ENCODE measurements at regions not wholly inside any gene's neighbourhood (a gene's known extent, or its start where the extent isn't known, plus 50 kb on each side); places are given as distances from the start of the nearest gene placed in this dataset.

GRCh38 chr9:16025627-16026026 lies 472.8 kb downstream of the CCDC171 start:
- Histone ChIP-seq H3K79me2 (ENCODE audit: low read depth) (no peaks in the 10 kb centered on the region), H4K20me1 (ENCODE audit: insufficient read depth) (no peaks in the 10 kb centered on the region), H3K4me2 (no peak overlapping the region), H3K9me2 (ENCODE audit: insufficient read depth) (no peaks in the 10 kb centered on the region), H3K27me3 (ENCODE audit: insufficient read depth, low read depth) (no peaks in the 10 kb centered on the region), H3K9me3 (ENCODE audit: insufficient read depth, low read depth) (no peaks in the 10 kb centered on the region), H3F3A (ENCODE audit: insufficient read depth, low read depth) (no peaks in the 10 kb centered on the region), H3K4me1 (replicated peaks; ENCODE audit: insufficient read depth) (peaks cover 7% of the 10 kb centered on the region), H3K27ac (no peak overlapping the region), H3K4me3 (no peak overlapping the region), H2AFZ (no peak overlapping the region), H3K36me3 (ENCODE audit: low read depth) (no peaks in the 10 kb centered on the region)
- ChIA-PET CTCF (no interaction called here), POLR2A (ENCODE audit: unreplicated experiment) (no interaction called here)
- no peak for DNase-seq
- intact Hi-C loops (cut with micrococcal nuclease; ENCODE audit: unreplicated experiment), result no loop called here
- TF ChIP-seq CTCF (conservative IDR thresholded peaks at IDR 0.05) (no peak), EZH2 (IDR thresholded peaks at IDR 0.05; ENCODE audit: low read depth) (no peak)
- BruUV-seq (replicated peaks), result no TSS peak

DNA sequence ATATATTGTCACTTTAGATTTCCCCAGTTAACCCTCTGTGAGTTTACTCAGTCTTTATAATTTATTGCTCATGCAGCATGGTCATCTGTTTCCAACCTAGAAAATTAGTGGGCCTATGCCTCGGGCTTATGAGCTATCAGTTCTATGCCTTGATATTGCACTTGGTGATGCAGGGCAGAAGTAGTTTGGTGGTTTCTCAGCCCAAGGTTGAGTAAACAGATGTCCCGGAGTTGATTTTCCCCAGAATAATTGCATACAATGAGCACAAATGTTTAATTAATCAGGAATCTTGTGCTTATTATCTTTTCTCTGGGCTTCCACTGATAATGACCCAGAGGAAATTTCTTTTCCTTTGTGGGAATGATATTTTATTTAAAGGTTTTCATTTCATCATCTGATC lies 474.0 kb downstream of the CCDC171 start:
- Histone ChIP-seq H3K4me1 (replicated peaks; ENCODE audit: insufficient read depth) (peaks cover 12% of the 10 kb centered on the region), H3K27ac (no peak overlapping the region), H4K20me1 (ENCODE audit: insufficient read depth) (no peaks in the 10 kb centered on the region), H3K36me3 (ENCODE audit: low read depth) (no peaks in the 10 kb centered on the region), H3K9me3 (ENCODE audit: insufficient read depth, low read depth) (no peaks in the 10 kb centered on the region), H3K9me2 (ENCODE audit: insufficient read depth) (no peaks in the 10 kb centered on the region), H3F3A (ENCODE audit: insufficient read depth, low read depth) (0 out of 2 replicates have a peak, but pooled peaks cover 2% of the 10 kb centered on the region), H3K27me3 (ENCODE audit: insufficient read depth, low read depth) (no peaks in the 10 kb centered on the region), H3K4me3 (no peak overlapping the region), H3K79me2 (ENCODE audit: low read depth) (no peaks in the 10 kb centered on the region), H3K4me2 (no peak overlapping the region), H2AFZ (no peak overlapping the region)
- CTCF ChIA-PET, result no interaction called here
- no peak for DNase-seq
- TF ChIP-seq CTCF (conservative IDR thresholded peaks at IDR 0.05), result no peak
- TF ChIP-seq EZH2 (IDR thresholded peaks at IDR 0.05; ENCODE audit: low read depth), result no peak
- POLR2A ChIA-PET (ENCODE audit: unreplicated experiment), result no interaction called here
- intact Hi-C loops (cut with micrococcal nuclease; ENCODE audit: unreplicated experiment), result no loop called here
- BruUV-seq (replicated peaks), result no TSS peak

- H3F3A ChIP-seq (ENCODE audit: insufficient read depth, low read depth), result 0 out of 2 replicates have a peak, but pooled peaks cover 2% of the 10 kb centered on the region
- no peak overlapping the region for H3K4me3 ChIP-seq
- no peaks in the 10 kb centered on the region for H3K9me2 ChIP-seq (ENCODE audit: insufficient read depth)
- ChIA-PET POLR2A (ENCODE audit: unreplicated experiment) (no interaction called here), CTCF (interaction anchor here (0.6 kb wide), 1 partner anchor 162 kb away, joined by 3 read pairs; no protein-coding TSS in a partner anchor)
- no peak overlapping the region for H3K27ac ChIP-seq
- intact Hi-C loops (cut with micrococcal nuclease; ENCODE audit: unreplicated experiment), result no loop called here
- H2AFZ ChIP-seq, result no peak overlapping the region
- no peak overlapping the region for H3K4me2 ChIP-seq
- TF ChIP-seq CTCF (conservative IDR thresholded peaks at IDR 0.05), result no peak
- TF ChIP-seq EZH2 (IDR thresholded peaks at IDR 0.05; ENCODE audit: low read depth), result no peak
- H3K36me3 ChIP-seq (ENCODE audit: low read depth), result no peaks in the 10 kb centered on the region
- no peaks in the 10 kb centered on the region for H3K27me3 ChIP-seq (ENCODE audit: insufficient read depth, low read depth)
- H3K79me2 ChIP-seq (ENCODE audit: low read depth), result no peaks in the 10 kb centered on the region
- no peaks in the 10 kb centered on the region for H3K9me3 ChIP-seq (ENCODE audit: insufficient read depth, low read depth)
- peaks cover 12% of the 10 kb centered on the region for H3K4me1 ChIP-seq (replicated peaks; ENCODE audit: insufficient read depth)
- no peak for DNase-seq
- H4K20me1 ChIP-seq (ENCODE audit: insufficient read depth), result no peaks in the 10 kb centered on the region
- no TSS peak for BruUV-seq (replicated peaks)
These were observed 475.7 kb downstream of the CCDC171 start for GRCh38 chr9:16028548-16028947.
